ENCODE measurements at regions not wholly inside any gene's neighbourhood (a gene's known extent, or its start where the extent isn't known, plus 50 kb on each side); places are given as distances from the start of the nearest gene placed in this dataset.
"Not testable (repeated sequence)": the region's sequence is repeated elsewhere in the genome, so short reads cannot be mapped to it uniquely, and the experiment has no call there.

- no peak for DNase-seq (ENCODE audit: low spot score)
These were observed 749.2 kb upstream of the CDH10 start for GRCh38 chr5:25393957-25394356.

- DNase-seq (ENCODE audit: low spot score), result no peak
These were observed 748.5 kb upstream of the CDH10 start for GRCh38 chr5:25393256-25393655.

- no peak for DNase-seq (ENCODE audit: low spot score)
These were observed 743.2 kb upstream of the CDH10 start for GRCh38 chr5:25387953-25388352.

- no peak for DNase-seq (ENCODE audit: low spot score)
These were observed 718.0 kb upstream of the CDH10 start for GRCh38 chr5:25362799-25363198.

- DNase-seq (ENCODE audit: low spot score), result no peak
These were observed 714.1 kb upstream of the CDH10 start for GRCh38 chr5:25358919-25359318.

- no peak for DNase-seq (ENCODE audit: low spot score)
These were observed 712.8 kb upstream of the CDH10 start for GRCh38 chr5:25357605-25358004.

- DNase-seq (ENCODE audit: low spot score), result no peak
These were observed 705.0 kb upstream of the CDH10 start for GRCh38 chr5:25349746-25350145.

- DNase-seq (ENCODE audit: low spot score), result no peak
These were observed 700.5 kb upstream of the CDH10 start for GRCh38 chr5:25345240-25345771.

GRCh38 chr5:25339541-25339940 is 694.8 kb upstream of the CDH10 start:
- DNase-seq (ENCODE audit: low spot score), result no peak

- no peak for DNase-seq (ENCODE audit: low spot score)
These were observed 689.6 kb upstream of the CDH10 start for GRCh38 chr5:25334350-25334749.

- no peak for DNase-seq (ENCODE audit: low spot score)
These were observed 685.9 kb upstream of the CDH10 start for GRCh38 chr5:25330721-25331120.

GRCh38 chr5:25327172-25327571 is 682.4 kb upstream of the CDH10 start:
- no peak for DNase-seq (ENCODE audit: low spot score)

- no peak for DNase-seq (ENCODE audit: low spot score)
These were observed 657.1 kb upstream of the CDH10 start for GRCh38 chr5:25301836-25302235.

GRCh38 chr5:25295067-25295466 is 650.3 kb upstream of the CDH10 start:
- DNase-seq (ENCODE audit: low spot score), result no peak

- DNase-seq (ENCODE audit: low spot score), result not testable (repeated sequence)
These were observed 645.0 kb upstream of the CDH10 start for GRCh38 chr5:25289766-25290165.

GRCh38 chr5:25286319-25286718 is 641.5 kb upstream of the CDH10 start:
- DNase-seq (ENCODE audit: low spot score), result no peak

GRCh38 chr5:25285136-25285535 is 640.4 kb upstream of the CDH10 start:
- no peak for DNase-seq (ENCODE audit: low spot score)

- not testable (repeated sequence) for DNase-seq (ENCODE audit: low spot score)
These were observed 618.7 kb upstream of the CDH10 start for GRCh38 chr5:25263507-25263906.

GRCh38 chr5:25262221-25262620 is 617.4 kb upstream of the CDH10 start:
- DNase-seq (ENCODE audit: low spot score), result no peak

- no peak for DNase-seq (ENCODE audit: low spot score)
These were observed 610.4 kb upstream of the CDH10 start for GRCh38 chr5:25255128-25255527.

GRCh38 chr5:25241981-25242380 is 597.2 kb upstream of the CDH10 start:
- DNase-seq (ENCODE audit: low spot score), result no peak

- DNase-seq (ENCODE audit: low spot score), result not testable (repeated sequence)
These were observed 593.9 kb upstream of the CDH10 start for GRCh38 chr5:25238720-25239119.

GRCh38 chr5:25224316-25224982 is 579.7 kb upstream of the CDH10 start:
- DNase-seq (ENCODE audit: low spot score), result no peak

GRCh38 chr5:25199902-25200301 is 555.1 kb upstream of the CDH10 start:
- DNase-seq (ENCODE audit: low spot score), result not testable (repeated sequence)

Data from GM03348 (cell line).